PC-9 (cell line): ENCODE measurements at regions not wholly inside any gene's neighbourhood (a gene's known extent, or its start where the extent isn't known, plus 50 kb on each side); places are given as distances from the start of the nearest gene placed in this dataset.

Experiments
- BruUV-seq: library from RNA; stranded (reverse); fragments of 400-500 nt; replicated peaks from 2 replicates; lab custom pipeline; 2021; lab: Mats Ljungman, UMichigan
- CTCF ChIA-PET: fragments of 300-600 bp; sonication (Branson Sonifier 250); formaldehyde crosslinking; loops from one replicate; lab custom pipeline; 2022; ENCODE audit warnings: antibody characterized with exemption; lab: Charles Lee
- POLR2A ChIA-PET: fragments of 300-600 bp; sonication (Branson Sonifier 250); formaldehyde crosslinking; loops from one replicate; lab custom pipeline; 2022; ENCODE audit warnings: antibody characterized with exemption; ENCODE audit not compliant: unreplicated experiment; lab: Charles Lee
- DNase-seq, 2 experiments: peaks; one replicate each; pipeline versions ENCODE4 v3.0.0 to v3.0.0-alpha.2; 2015 to 2022; ENCODE audit warnings: mixed read lengths in 1 of 2
- H2AFZ ChIP-seq: fragments of 200-600 bp; sonication (generic); 2 replicates; pipeline ENCODE4 v1.8.1; 2017; ENCODE audit warnings: antibody characterized with exemption
- H3F3A ChIP-seq: fragments of 200-600 bp; sonication (generic); 2 replicates; pipeline ENCODE4 v1.8.1; 2017; ENCODE audit warnings: antibody characterized with exemption, mild to moderate bottlenecking, low read depth; ENCODE audit not compliant: insufficient read depth
- H3K27ac ChIP-seq: fragments of 200-600 bp; sonication (generic); 2 replicates; pipeline ENCODE4 v1.6.1; 2016; ENCODE audit warnings: mixed run types
- H3K27me3 ChIP-seq: fragments of 200-600 bp; sonication (generic); 2 replicates; pipeline ENCODE4 v1.6.1; 2016; ENCODE audit warnings: low read depth, mixed run types; ENCODE audit not compliant: insufficient read depth
- H3K36me3 ChIP-seq: fragments of 200-600 bp; sonication (generic); 2 replicates; pipeline ENCODE4 v1.6.1; 2016; ENCODE audit warnings: low read depth, mixed run types
- H3K4me1 ChIP-seq: fragments of 200-600 bp; sonication (generic); replicated peaks from 2 replicates; pipeline ENCODE4 v1.6.1; 2016; ENCODE audit warnings: mixed run types; ENCODE audit not compliant: insufficient read depth
- H3K4me2 ChIP-seq: fragments of 200-600 bp; sonication (generic); 2 replicates; pipeline ENCODE4 v1.6.1; 2017; ENCODE audit warnings: mixed run types
- H3K4me3 ChIP-seq: fragments of 200-600 bp; sonication (generic); 2 replicates; pipeline ENCODE4 v1.6.1; 2016; ENCODE audit warnings: mixed run types
- H3K79me2 ChIP-seq: fragments of 200-600 bp; sonication (generic); 2 replicates; pipeline ENCODE4 v1.6.1; 2017; ENCODE audit warnings: low read depth, mixed run types
- H3K9me2 ChIP-seq: fragments of 200-600 bp; sonication (generic); 2 replicates; pipeline ENCODE4 v1.8.1; 2017; ENCODE audit warnings: mild to moderate bottlenecking; ENCODE audit not compliant: insufficient read depth
- H3K9me3 ChIP-seq: fragments of 200-600 bp; sonication (generic); 2 replicates; pipeline ENCODE4 v1.8.1; 2016; ENCODE audit warnings: low read depth; ENCODE audit not compliant: insufficient read depth
- H4K20me1 ChIP-seq: fragments of 200-600 bp; sonication (generic); 2 replicates; pipeline ENCODE4 v1.8.1; 2017; ENCODE audit not compliant: insufficient read depth
- CTCF ChIP-seq: fragments of 200-600 bp; sonication (generic); conservative IDR thresholded peaks from 2 replicates; pipeline ENCODE4 v1.6.1; 2017; ENCODE audit warnings: mixed run types, antibody characterized with exemption, mild to moderate bottlenecking, moderate library complexity
- EZH2 ChIP-seq: fragments of 200-600 bp; sonication (generic); IDR thresholded peaks from 2 replicates; pipeline ENCODE4 v1.8.0; 2017; ENCODE audit warnings: antibody characterized with exemption, low read depth
- intact Hi-C: fragments of 100-400 bp; cut with micrococcal nuclease; formaldehyde crosslinking; loops from one replicate; pipeline ENCODE4 v1.10.0; 2022; ENCODE audit not compliant: unreplicated experiment

GRCh38 chr6:159439651-159440050 is 253.4 kb downstream of the SOD2 start:
- BruUV-seq: no TSS peak
- peaks cover 89% of the 10 kb centered on the region for H3K27me3 ChIP-seq
- H4K20me1 ChIP-seq: no peaks in the 10 kb centered on the region
- no peaks in the 10 kb centered on the region for H3F3A ChIP-seq
- H3K4me1 ChIP-seq: no peaks in the 10 kb centered on the region
- no peak overlapping the region for H3K4me2 ChIP-seq
- no peak for TF ChIP-seq CTCF
- TF ChIP-seq EZH2: no peak
- intact Hi-C loops: no loop called here
- H3K27ac ChIP-seq: no peak overlapping the region
- H3K9me2 ChIP-seq: no peaks in the 10 kb centered on the region
- H3K9me3 ChIP-seq: no peaks in the 10 kb centered on the region
- no peaks in the 10 kb centered on the region for H3K79me2 ChIP-seq
- H2AFZ ChIP-seq: no peak overlapping the region
- H3K36me3 ChIP-seq: no peaks in the 10 kb centered on the region
- ChIA-PET CTCF (no interaction called here), POLR2A (no interaction called here)
- no peak overlapping the region for H3K4me3 ChIP-seq
- DNase-seq: no peak

GRCh38 chr6:159438106-159438505 is 254.9 kb downstream of the SOD2 start:
- CTCF ChIA-PET: no interaction called here
- Histone ChIP-seq H4K20me1 (no peaks in the 10 kb centered on the region), H3K4me2 (no peak overlapping the region), H3K9me2 (no peaks in the 10 kb centered on the region), H3K9me3 (no peaks in the 10 kb centered on the region), H3K4me1 (no peaks in the 10 kb centered on the region), H2AFZ (no peak overlapping the region), H3F3A (no peaks in the 10 kb centered on the region), H3K4me3 (no peak overlapping the region), H3K79me2 (no peaks in the 10 kb centered on the region), H3K27me3 (peaks cover 74% of the 10 kb centered on the region), H3K27ac (no peak overlapping the region), H3K36me3 (no peaks in the 10 kb centered on the region)
- POLR2A ChIA-PET: no interaction called here
- no peak for DNase-seq
- BruUV-seq: no TSS peak
- intact Hi-C loops: no loop called here
- no peak for TF ChIP-seq CTCF
- no peak for TF ChIP-seq EZH2

GRCh38 chr6:159436581-159436980 is 256.5 kb downstream of the SOD2 start:
- no TSS peak for BruUV-seq
- Histone ChIP-seq H3K4me3 (no peak overlapping the region), H3K4me2 (no peak overlapping the region), H3F3A (no peaks in the 10 kb centered on the region), H3K9me2 (no peaks in the 10 kb centered on the region), H2AFZ (no peak overlapping the region), H3K27ac (no peak overlapping the region), H3K27me3 (peaks cover 59% of the 10 kb centered on the region), H4K20me1 (no peaks in the 10 kb centered on the region), H3K36me3 (no peaks in the 10 kb centered on the region), H3K4me1 (no peaks in the 10 kb centered on the region), H3K9me3 (no peaks in the 10 kb centered on the region), H3K79me2 (no peaks in the 10 kb centered on the region)
- DNase-seq: no peak
- ChIA-PET CTCF (no interaction called here), POLR2A (no interaction called here)
- no peak for TF ChIP-seq CTCF
- intact Hi-C loops: no loop called here
